GM23338 (cell line): ENCODE measurements at regions not wholly inside any gene's neighbourhood (a gene's known extent, or its start where the extent isn't known, plus 50 kb on each side); places are given as distances from the start of the nearest gene placed in this dataset.

Experiments
- POLR2AphosphoS5 ChIP-seq: IDR thresholded peaks from 2 replicates; pipeline ENCODE4 v1.6.1; 2016; ENCODE audit warnings: antibody characterized with exemption, low read depth
- TF ChIP-seq, protein P1 (sequence below), 2 experiments: fragments of 200-600 bp in 1 of 2; sonication (generic) in 1 of 2; conservative IDR thresholded peaks; 2 replicates each; pipeline versions ENCODE4 v1.5.1 to v1.6.1; 2016 to 2017; ENCODE audit warnings: antibody characterized with exemption in 2 of 2, low read depth in 2 of 2, mild to moderate bottlenecking in 2 of 2, moderate library complexity in 1 of 2
- TF ChIP-seq, protein P2 (sequence below): IDR thresholded peaks from one replicate; pipeline ENCODE4 v1.6.1; 2018; ENCODE audit warnings: antibody characterized with exemption; ENCODE audit not compliant: unreplicated experiment

DNA sequence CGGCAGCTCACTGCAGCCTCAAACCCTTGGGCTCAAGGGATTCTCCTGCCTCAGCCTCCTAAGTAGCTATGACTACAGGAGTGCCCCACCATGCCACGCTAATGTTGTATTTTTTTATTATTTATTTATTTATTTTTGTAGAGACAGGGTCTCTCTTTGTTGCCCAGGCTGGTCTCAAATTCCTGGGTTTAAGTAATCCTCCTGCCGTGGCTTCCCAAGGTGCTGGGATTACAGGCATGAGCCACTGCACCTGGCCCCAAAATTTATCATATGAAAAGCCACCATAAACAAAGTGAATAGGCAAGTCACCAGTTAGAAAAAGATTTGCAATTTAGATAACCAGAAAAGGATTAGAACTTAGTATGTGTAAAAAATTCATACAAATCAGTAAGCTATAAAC lies 138.6 kb upstream of the NCK2 start:
- TF ChIP-seq, protein P1, sequence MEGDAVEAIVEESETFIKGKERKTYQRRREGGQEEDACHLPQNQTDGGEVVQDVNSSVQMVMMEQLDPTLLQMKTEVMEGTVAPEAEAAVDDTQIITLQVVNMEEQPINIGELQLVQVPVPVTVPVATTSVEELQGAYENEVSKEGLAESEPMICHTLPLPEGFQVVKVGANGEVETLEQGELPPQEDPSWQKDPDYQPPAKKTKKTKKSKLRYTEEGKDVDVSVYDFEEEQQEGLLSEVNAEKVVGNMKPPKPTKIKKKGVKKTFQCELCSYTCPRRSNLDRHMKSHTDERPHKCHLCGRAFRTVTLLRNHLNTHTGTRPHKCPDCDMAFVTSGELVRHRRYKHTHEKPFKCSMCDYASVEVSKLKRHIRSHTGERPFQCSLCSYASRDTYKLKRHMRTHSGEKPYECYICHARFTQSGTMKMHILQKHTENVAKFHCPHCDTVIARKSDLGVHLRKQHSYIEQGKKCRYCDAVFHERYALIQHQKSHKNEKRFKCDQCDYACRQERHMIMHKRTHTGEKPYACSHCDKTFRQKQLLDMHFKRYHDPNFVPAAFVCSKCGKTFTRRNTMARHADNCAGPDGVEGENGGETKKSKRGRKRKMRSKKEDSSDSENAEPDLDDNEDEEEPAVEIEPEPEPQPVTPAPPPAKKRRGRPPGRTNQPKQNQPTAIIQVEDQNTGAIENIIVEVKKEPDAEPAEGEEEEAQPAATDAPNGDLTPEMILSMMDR (conservative IDR thresholded peaks at IDR 0.05; ENCODE audit: low read depth in 2 of 2): no peak
- TF ChIP-seq, protein P2, sequence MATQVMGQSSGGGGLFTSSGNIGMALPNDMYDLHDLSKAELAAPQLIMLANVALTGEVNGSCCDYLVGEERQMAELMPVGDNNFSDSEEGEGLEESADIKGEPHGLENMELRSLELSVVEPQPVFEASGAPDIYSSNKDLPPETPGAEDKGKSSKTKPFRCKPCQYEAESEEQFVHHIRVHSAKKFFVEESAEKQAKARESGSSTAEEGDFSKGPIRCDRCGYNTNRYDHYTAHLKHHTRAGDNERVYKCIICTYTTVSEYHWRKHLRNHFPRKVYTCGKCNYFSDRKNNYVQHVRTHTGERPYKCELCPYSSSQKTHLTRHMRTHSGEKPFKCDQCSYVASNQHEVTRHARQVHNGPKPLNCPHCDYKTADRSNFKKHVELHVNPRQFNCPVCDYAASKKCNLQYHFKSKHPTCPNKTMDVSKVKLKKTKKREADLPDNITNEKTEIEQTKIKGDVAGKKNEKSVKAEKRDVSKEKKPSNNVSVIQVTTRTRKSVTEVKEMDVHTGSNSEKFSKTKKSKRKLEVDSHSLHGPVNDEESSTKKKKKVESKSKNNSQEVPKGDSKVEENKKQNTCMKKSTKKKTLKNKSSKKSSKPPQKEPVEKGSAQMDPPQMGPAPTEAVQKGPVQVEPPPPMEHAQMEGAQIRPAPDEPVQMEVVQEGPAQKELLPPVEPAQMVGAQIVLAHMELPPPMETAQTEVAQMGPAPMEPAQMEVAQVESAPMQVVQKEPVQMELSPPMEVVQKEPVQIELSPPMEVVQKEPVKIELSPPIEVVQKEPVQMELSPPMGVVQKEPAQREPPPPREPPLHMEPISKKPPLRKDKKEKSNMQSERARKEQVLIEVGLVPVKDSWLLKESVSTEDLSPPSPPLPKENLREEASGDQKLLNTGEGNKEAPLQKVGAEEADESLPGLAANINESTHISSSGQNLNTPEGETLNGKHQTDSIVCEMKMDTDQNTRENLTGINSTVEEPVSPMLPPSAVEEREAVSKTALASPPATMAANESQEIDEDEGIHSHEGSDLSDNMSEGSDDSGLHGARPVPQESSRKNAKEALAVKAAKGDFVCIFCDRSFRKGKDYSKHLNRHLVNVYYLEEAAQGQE: no peak
- no peak for TF ChIP-seq POLR2AphosphoS5
